CD14-positive monocyte (primary cell): ENCODE measurements at regions not wholly inside any gene's neighbourhood (a gene's known extent, or its start where the extent isn't known, plus 50 kb on each side); places are given as distances from the start of the nearest gene placed in this dataset.

Experiments used
- DNase-seq, 3 donors: peaks; one replicate each; pipeline ENCODE4 v3.0.0-alpha.2; 2011 to 2022
- H2AFZ ChIP-seq: 2 replicates; pipeline ENCODE4 v1.6.0; 2012; ENCODE audit warnings: mild to moderate bottlenecking, low read depth, low read length, inconsistent platforms; ENCODE audit not compliant: insufficient read depth, poor library complexity, severe bottlenecking
- H3K27ac ChIP-seq, 2 donors: 1 replicate in 1 of 2; 2 replicates in 1 of 2; pipeline ENCODE4 v1.5.1; 2012 to 2013; ENCODE audit warnings: low read length in 2 of 2, control low read depth in 1 of 2, inconsistent platforms in 1 of 2, low read depth in 1 of 2, mild to moderate bottlenecking in 1 of 2
- H3K27me3 ChIP-seq, 2 donors: one replicate each; pipeline versions ENCODE4 v1.6.0 to v1.6.1; 2011 to 2013; ENCODE audit warnings: low read length in 2 of 2; ENCODE audit not compliant: control insufficient read depth in 2 of 2, insufficient read depth in 2 of 2
- H3K36me3 ChIP-seq, 2 donors: replicated peaks in 1 of 2; 1 replicate in 1 of 2; 2 replicates in 1 of 2; pipeline versions ENCODE4 v1.5.1 to v1.6.1; 2012 to 2013; ENCODE audit warnings: low read length in 2 of 2, control low read depth in 1 of 2, inconsistent platforms in 1 of 2, mild to moderate bottlenecking in 1 of 2; ENCODE audit not compliant: insufficient read depth in 2 of 2, control insufficient read depth in 1 of 2
- H3K4me1 ChIP-seq, 2 donors: 1 replicate in 1 of 2; 2 replicates in 1 of 2; pipeline versions ENCODE4 v1.5.1 to v1.6.1; 2012 to 2013; ENCODE audit warnings: low read length in 2 of 2, control low read depth in 1 of 2, inconsistent platforms in 1 of 2, mild to moderate bottlenecking in 1 of 2, moderate library complexity in 1 of 2; ENCODE audit not compliant: insufficient read depth in 2 of 2, control insufficient read depth in 1 of 2
- H3K4me2 ChIP-seq: replicated peaks from 2 replicates; pipeline ENCODE3; 2012; ENCODE audit warnings: low read length, moderate library complexity, mild to moderate bottlenecking; ENCODE audit not compliant: poor library complexity, severe bottlenecking; ENCODE audit errors: extremely low read depth
- H3K4me3 ChIP-seq, 3 experiments: fragments of 200-600 bp in 1 of 3; sonication (generic) in 1 of 3; replicated peaks in 1 of 3; 1 replicate in 2 of 3; 2 replicates in 1 of 3; pipeline ENCODE4 v1.5.1; 2011 to 2013; ENCODE audit warnings: low read length in 3 of 3, mild to moderate bottlenecking in 3 of 3, control low read depth in 2 of 3, low read depth in 2 of 3, inconsistent platforms in 1 of 3, moderate library complexity in 1 of 3
- H3K79me2 ChIP-seq: 2 replicates; pipeline ENCODE4 v1.6.0; 2012; ENCODE audit warnings: mild to moderate bottlenecking, control low read depth, inconsistent platforms, low read length, moderate library complexity; ENCODE audit not compliant: insufficient read depth
- H3K9ac ChIP-seq: 2 replicates; pipeline ENCODE4 v1.6.0; 2017; ENCODE audit warnings: low read length, mild to moderate bottlenecking; ENCODE audit not compliant: insufficient read depth, poor library complexity, severe bottlenecking
- H3K9me3 ChIP-seq, 2 donors: replicated peaks in 1 of 2; 1 replicate in 1 of 2; 2 replicates in 1 of 2; pipeline versions ENCODE4 v1.5.1 to v1.6.1; 2012 to 2013; ENCODE audit warnings: low read length in 2 of 2, control low read depth in 1 of 2; ENCODE audit not compliant: control insufficient read depth in 1 of 2, insufficient read depth in 1 of 2
- H4K20me1 ChIP-seq: 2 replicates; pipeline ENCODE4 v1.6.0; 2012; ENCODE audit warnings: mild to moderate bottlenecking, low read length, control low read depth, moderate library complexity; ENCODE audit not compliant: insufficient read depth
- H3K27ac Mint-ChIP-seq, 7 donors: one replicate each; pipeline ENCODE4 v1.8.0; 2020; ENCODE audit warnings: mild to moderate bottlenecking in 7 of 7, mixed read lengths in 7 of 7, moderate library complexity in 6 of 7, inconsistent platforms in 2 of 7
- H3K27me3 Mint-ChIP-seq, 3 donors: one replicate each; pipeline ENCODE4 v1.8.0; 2021 to 2022; ENCODE audit warnings: low read depth in 3 of 3, mild to moderate bottlenecking in 3 of 3, mixed read lengths in 3 of 3, moderate library complexity in 3 of 3, inconsistent platforms in 1 of 3
- H3K36me3 Mint-ChIP-seq, 2 donors: one replicate each; pipeline ENCODE4 v1.8.0; 2020; ENCODE audit warnings: mixed read lengths in 2 of 2, inconsistent platforms in 1 of 2, mild to moderate bottlenecking in 1 of 2
- H3K4me1 Mint-ChIP-seq: one replicate; pipeline ENCODE4 v1.8.0; 2020; ENCODE audit warnings: mild to moderate bottlenecking, mixed read lengths
- H3K4me3 Mint-ChIP-seq, 2 donors: one replicate each; pipeline ENCODE4 v1.8.0; 2020; ENCODE audit warnings: mild to moderate bottlenecking in 2 of 2, mixed read lengths in 2 of 2, moderate library complexity in 1 of 2
- H3K9me3 Mint-ChIP-seq, 7 donors: one replicate each; pipeline ENCODE4 v1.8.0; 2020 to 2022; ENCODE audit warnings: mixed read lengths in 7 of 7, mild to moderate bottlenecking in 6 of 7, moderate library complexity in 6 of 7, inconsistent platforms in 2 of 7
- CTCF ChIP-seq: fragments of 200-600 bp; IDR thresholded peaks from one replicate; pipeline ENCODE4 v1.8.0; 2022; ENCODE audit warnings: antibody characterized with exemption, mild to moderate bottlenecking
- WGBS: methylation state at CpG from one replicate; pipeline ENCODE4 v1.1.5; 2013; ENCODE audit warnings: missing lambda C conversion rate; ENCODE audit not compliant: insufficient coverage; 5-methylcytosine and 5-hydroxymethylcytosine counted together
- intact Hi-C, 2 donors: fragments of 100-400 bp; cut with micrococcal nuclease; formaldehyde crosslinking; loops; one replicate each; pipeline versions ENCODE4 v1.15.0 to v1.15.1; 2023

- 97% methylated on average over 6 of the region's 8 CpGs for WGBS
- DNase-seq = no peak
- Histone ChIP-seq H2AFZ (no peak overlapping the region), H3K4me3 (no peak overlapping the region), H3K36me3 (no peaks in the 10 kb centered on the region), H3K4me2 (no peak overlapping the region), H3K79me2 (no peaks in the 10 kb centered on the region), H3K9me3 (no peaks in the 10 kb centered on the region), H3K27me3 (no peaks in the 10 kb centered on the region), H3K27ac (no peak overlapping the region), H4K20me1 (no peaks in the 10 kb centered on the region), H3K4me1 (peaks cover 34 to 47% of the 10 kb centered on the region in 2 donors), H3K9ac (no peak overlapping the region)
- peaks cover 0 to 8% (median 2%) of the 10 kb centered on the region in 3 donors for H3K27me3 Mint-ChIP-seq
- H3K9me3 Mint-ChIP-seq = peaks cover 0 to 2% (median 0%) of the 10 kb centered on the region in 7 donors
- peaks cover 47% of the 10 kb centered on the region for H3K4me1 Mint-ChIP-seq
- intact Hi-C loops = loop anchor here in 1 of 2 donors (10.0 kb wide), 1 partner anchor 643 kb away; no protein-coding TSS in a partner anchor
- peak overlapping the region in 1 of 7 donors; percentile 32 for H3K27ac Mint-ChIP-seq
- no peak overlapping the region for H3K4me3 Mint-ChIP-seq
- no peak for TF ChIP-seq CTCF
- H3K36me3 Mint-ChIP-seq = peaks cover 3 to 5% of the 10 kb centered on the region in 2 donors
Observed at GRCh38 chr10:3481496-3481895, 303.5 kb downstream of the KLF6 start.

DNA sequence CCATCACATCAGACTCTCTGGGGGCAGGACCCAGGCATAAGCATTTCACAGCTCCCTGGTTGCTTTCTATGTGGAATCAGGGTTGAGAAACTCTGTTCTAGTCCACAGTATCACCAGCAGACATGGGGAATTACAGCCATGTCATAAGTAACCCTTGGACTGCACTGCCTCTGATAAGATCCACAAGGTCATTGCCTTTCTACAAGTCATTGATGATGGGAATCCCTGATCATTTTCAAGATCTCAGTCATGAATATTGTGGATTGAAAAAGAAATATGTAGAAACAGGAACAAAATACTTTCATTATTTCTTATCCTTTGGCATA is 304.1 kb downstream of the KLF6 start:
- no peak for DNase-seq
- no peak overlapping the region for H3K4me2 ChIP-seq
- Mint-ChIP-seq H3K4me1 (peaks cover 43% of the 10 kb centered on the region), H3K36me3 (peaks cover 3 to 5% of the 10 kb centered on the region in 2 donors), H3K27me3 (peaks cover 0 to 9% (median 2%) of the 10 kb centered on the region in 3 donors), H3K4me3 (no peak overlapping the region), H3K9me3 (peaks cover 0 to 2% (median 0%) of the 10 kb centered on the region in 7 donors), H3K27ac (peak overlapping the region in 1 of 7 donors; percentile 58)
- H2AFZ ChIP-seq = no peak overlapping the region
- H3K4me3 ChIP-seq = no peak overlapping the region
- no peaks in the 10 kb centered on the region for H3K36me3 ChIP-seq
- TF ChIP-seq CTCF = no peak
- no peaks in the 10 kb centered on the region for H3K9me3 ChIP-seq
- H3K27ac ChIP-seq = no peak overlapping the region
- H3K27me3 ChIP-seq = no peaks in the 10 kb centered on the region
- intact Hi-C loops = loop anchor here in 1 of 2 donors (10.0 kb wide), 1 partner anchor 644 kb away; no protein-coding TSS in a partner anchor
- H3K4me1 ChIP-seq = peaks cover 31 to 45% of the 10 kb centered on the region in 2 donors
- H3K79me2 ChIP-seq = no peaks in the 10 kb centered on the region
- H3K9ac ChIP-seq = no peak overlapping the region
- H4K20me1 ChIP-seq = no peaks in the 10 kb centered on the region
